ENCODE measurements at regions not wholly inside any gene's neighbourhood (a gene's known extent, or its start where the extent isn't known, plus 50 kb on each side); places are given as distances from the start of the nearest gene placed in this dataset.

- no peak for DNase-seq (ENCODE audit: extremely low read depth, low read depth)
- no peak overlapping the region for H3K4me3 ChIP-seq (replicated peaks; ENCODE audit: low read depth, low read length)
- no peak for TF ChIP-seq CTCF (IDR thresholded peaks at IDR 0.05; ENCODE audit: low read depth, low read length, missing control alignments)
Measured at GRCh38 chr5:44663991-44664710, 144.6 kb upstream of the MRPS30 start.

- H3K4me3 ChIP-seq (replicated peaks; ENCODE audit: low read depth, low read length), result no peak overlapping the region
- no peak for DNase-seq (ENCODE audit: extremely low read depth, low read depth)
- TF ChIP-seq CTCF (IDR thresholded peaks at IDR 0.05; ENCODE audit: low read depth, low read length, missing control alignments), result no peak
Measured at GRCh38 chr5:44661851-44662250, 146.9 kb upstream of the MRPS30 start.

GRCh38 chr5:44660251-44660650, 148.5 kb upstream of the MRPS30 start:
- TF ChIP-seq CTCF (IDR thresholded peaks at IDR 0.05; ENCODE audit: low read depth, low read length, missing control alignments), result no peak
- H3K4me3 ChIP-seq (replicated peaks; ENCODE audit: low read depth, low read length), result no peak overlapping the region
- DNase-seq (ENCODE audit: extremely low read depth, low read depth), result no peak

GRCh38 chr5:44659334-44659733, 149.4 kb upstream of the MRPS30 start:
- no peak for TF ChIP-seq CTCF (IDR thresholded peaks at IDR 0.05; ENCODE audit: low read depth, low read length, missing control alignments)
- no peak overlapping the region for H3K4me3 ChIP-seq (replicated peaks; ENCODE audit: low read depth, low read length)
- no peak for DNase-seq (ENCODE audit: extremely low read depth, low read depth)

- no peak for DNase-seq (ENCODE audit: extremely low read depth, low read depth)
- H3K4me3 ChIP-seq (replicated peaks; ENCODE audit: low read depth, low read length), result no peak overlapping the region
- no peak for TF ChIP-seq CTCF (IDR thresholded peaks at IDR 0.05; ENCODE audit: low read depth, low read length, missing control alignments)
Measured at GRCh38 chr5:44652674-44653073, 156.1 kb upstream of the MRPS30 start.

GRCh38 chr5:44646016-44646415, 162.7 kb upstream of the MRPS30 start:
- no peak overlapping the region for H3K4me3 ChIP-seq (replicated peaks; ENCODE audit: low read depth, low read length)
- DNase-seq (ENCODE audit: extremely low read depth, low read depth), result no peak
- no peak for TF ChIP-seq CTCF (IDR thresholded peaks at IDR 0.05; ENCODE audit: low read depth, low read length, missing control alignments)

GRCh38 chr5:44645502-44645901, 163.2 kb upstream of the MRPS30 start:
- H3K4me3 ChIP-seq (replicated peaks; ENCODE audit: low read depth, low read length), result no peak overlapping the region

More at GRCh38 chr5:44645502-44645901, 163.2 kb upstream of the MRPS30 start:
- DNase-seq (ENCODE audit: extremely low read depth, low read depth), result no peak
- TF ChIP-seq CTCF (IDR thresholded peaks at IDR 0.05; ENCODE audit: low read depth, low read length, missing control alignments), result no peak
